ENCODE measurements at regions not wholly inside any gene's neighbourhood (a gene's known extent, or its start where the extent isn't known, plus 50 kb on each side); places are given as distances from the start of the nearest gene placed in this dataset.

DNA sequence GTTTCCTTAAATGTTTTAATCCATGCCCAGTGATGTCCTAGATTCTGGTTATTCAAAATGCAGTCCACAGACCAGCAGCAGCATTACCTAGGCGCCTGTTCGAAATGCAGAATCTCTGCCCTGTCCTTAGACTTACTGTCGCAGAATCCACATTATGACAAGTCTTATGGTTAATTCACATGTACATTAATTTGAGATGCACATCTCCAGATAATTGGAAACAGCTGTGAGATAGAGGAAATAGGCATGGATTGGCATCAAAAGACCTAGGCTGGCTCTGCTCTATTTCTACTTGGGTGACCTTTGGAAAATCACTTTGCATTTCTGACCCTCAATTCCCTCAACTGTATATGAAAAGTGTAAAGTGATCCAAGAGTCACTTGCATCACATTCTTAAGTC lies 700.7 kb downstream of the DIAPH3 start:
- H3K4me3 ChIP-seq (ENCODE audit: insufficient read length, low read depth), result no peak overlapping the region
- no peaks in the 10 kb centered on the region for H3K27me3 ChIP-seq (ENCODE audit: insufficient read depth, insufficient read length)
- no peaks in the 10 kb centered on the region for H3K9me3 ChIP-seq (ENCODE audit: insufficient read depth, low read length)
- no peaks in the 10 kb centered on the region for H3K36me3 ChIP-seq (ENCODE audit: insufficient read depth, insufficient read length, low read length)
- H3K4me1 ChIP-seq (ENCODE audit: insufficient read depth, insufficient read length), result no peaks in the 10 kb centered on the region
- no peak for DNase-seq (ENCODE audit: low read depth, low spot score)
- TF ChIP-seq SUZ12 (IDR thresholded peaks at IDR 0.05; ENCODE audit: extremely low read depth, insufficient read depth, insufficient read length) (no peak), YY1 (IDR thresholded peaks at IDR 0.05; ENCODE audit: insufficient read depth, insufficient read length) (no peak), ZNF274 (IDR thresholded peaks at IDR 0.05; ENCODE audit: low read depth, low read length) (no peak)
- H3K9ac ChIP-seq (ENCODE audit: insufficient read length, low read depth), result no peak overlapping the region

DNA sequence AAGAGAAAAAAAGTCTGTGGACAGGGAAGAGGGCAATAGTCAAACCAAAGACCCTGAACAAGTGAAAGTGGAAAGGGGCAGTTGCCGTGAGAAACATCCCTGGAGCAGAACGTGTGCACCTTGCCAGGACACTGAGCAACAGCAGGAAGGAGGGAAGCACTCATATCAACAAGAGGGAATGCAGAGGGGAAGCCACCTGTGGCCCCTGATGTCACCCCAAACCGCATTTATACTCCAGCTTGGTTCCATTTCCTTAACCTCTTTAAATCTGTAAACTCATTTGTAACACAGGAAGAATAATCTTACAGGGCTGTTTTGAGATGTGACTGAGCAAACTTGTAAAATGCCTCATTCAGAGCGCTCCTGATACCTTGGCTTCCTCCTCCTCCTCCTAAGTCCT lies 698.8 kb downstream of the DIAPH3 start:
- H3K36me3 ChIP-seq (ENCODE audit: insufficient read depth, insufficient read length, low read length), result no peaks in the 10 kb centered on the region
- H3K4me1 ChIP-seq (ENCODE audit: insufficient read depth, insufficient read length), result no peaks in the 10 kb centered on the region
- H3K9ac ChIP-seq (ENCODE audit: insufficient read length, low read depth), result no peak overlapping the region
- no peak for DNase-seq (ENCODE audit: low read depth, low spot score)
- no peaks in the 10 kb centered on the region for H3K9me3 ChIP-seq (ENCODE audit: insufficient read depth, low read length)
- TF ChIP-seq YY1 (IDR thresholded peaks at IDR 0.05; ENCODE audit: insufficient read depth, insufficient read length) (no peak), ZNF274 (IDR thresholded peaks at IDR 0.05; ENCODE audit: low read depth, low read length) (no peak)
- H3K4me3 ChIP-seq (ENCODE audit: insufficient read length, low read depth), result no peak overlapping the region
- no peaks in the 10 kb centered on the region for H3K27me3 ChIP-seq (ENCODE audit: insufficient read depth, insufficient read length)

DNA sequence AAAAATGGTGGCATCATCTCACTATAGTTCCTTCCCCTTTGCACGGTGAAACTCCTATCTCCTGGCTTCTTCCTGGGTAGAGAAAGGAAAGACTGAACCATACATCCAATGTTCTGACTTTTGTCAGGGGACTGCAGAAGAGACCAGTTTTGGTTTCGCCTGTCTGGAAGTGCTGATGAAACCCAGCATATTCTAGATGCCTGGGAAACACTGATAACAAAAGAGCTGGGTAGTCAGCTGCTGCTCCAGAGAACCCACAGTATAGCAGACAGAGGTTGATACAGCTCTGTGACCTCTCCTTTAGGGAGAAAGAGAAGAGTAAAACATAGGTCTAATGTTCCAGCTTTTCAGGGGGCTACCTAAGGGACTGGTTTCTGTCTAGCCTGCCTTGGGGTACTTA lies 695.3 kb downstream of the DIAPH3 start:
- H3K36me3 ChIP-seq (ENCODE audit: insufficient read depth, insufficient read length, low read length), result no peaks in the 10 kb centered on the region
- DNase-seq (ENCODE audit: low read depth, low spot score), result no peak
- H3K9ac ChIP-seq (ENCODE audit: insufficient read length, low read depth), result no peak overlapping the region
- no peak for TF ChIP-seq ZNF274 (IDR thresholded peaks at IDR 0.05; ENCODE audit: low read depth, low read length)
- TF ChIP-seq SUZ12 (IDR thresholded peaks at IDR 0.05; ENCODE audit: extremely low read depth, insufficient read depth, insufficient read length), result no peak
- TF ChIP-seq YY1 (IDR thresholded peaks at IDR 0.05; ENCODE audit: insufficient read depth, insufficient read length), result no peak
- no peaks in the 10 kb centered on the region for H3K4me1 ChIP-seq (ENCODE audit: insufficient read depth, insufficient read length)
- no peaks in the 10 kb centered on the region for H3K9me3 ChIP-seq (ENCODE audit: insufficient read depth, low read length)
- no peak overlapping the region for H3K4me3 ChIP-seq (ENCODE audit: insufficient read length, low read depth)
- no peaks in the 10 kb centered on the region for H3K27me3 ChIP-seq (ENCODE audit: insufficient read depth, insufficient read length)

DNA sequence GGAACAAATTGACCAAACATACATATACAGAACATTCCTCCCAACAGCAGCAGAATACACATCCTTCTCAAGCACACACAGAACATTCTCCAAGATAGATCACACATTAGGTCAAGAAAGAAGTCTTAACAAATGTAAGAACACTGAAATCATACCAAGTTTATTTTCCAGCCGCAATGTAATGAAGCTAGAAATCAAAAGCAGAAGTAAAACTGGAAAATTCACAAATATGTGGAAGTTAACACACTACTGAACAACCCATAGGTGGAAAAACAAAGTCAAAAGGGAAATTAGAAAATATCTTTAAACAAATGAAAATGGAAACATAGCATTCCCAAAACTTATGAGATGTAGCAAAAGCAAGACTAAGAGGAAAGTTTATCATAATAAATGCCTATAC lies 692.6 kb downstream of the DIAPH3 start:
- no peak for TF ChIP-seq ZNF274 (IDR thresholded peaks at IDR 0.05; ENCODE audit: low read depth, low read length)
- TF ChIP-seq SUZ12 (IDR thresholded peaks at IDR 0.05; ENCODE audit: extremely low read depth, insufficient read depth, insufficient read length), result no peak
- TF ChIP-seq YY1 (IDR thresholded peaks at IDR 0.05; ENCODE audit: insufficient read depth, insufficient read length), result no peak
- H3K4me3 ChIP-seq (ENCODE audit: insufficient read length, low read depth), result no peak overlapping the region
- H3K36me3 ChIP-seq (ENCODE audit: insufficient read depth, insufficient read length, low read length), result no peaks in the 10 kb centered on the region
- DNase-seq (ENCODE audit: low read depth, low spot score), result no peak
- H3K4me1 ChIP-seq (ENCODE audit: insufficient read depth, insufficient read length), result no peaks in the 10 kb centered on the region
- no peaks in the 10 kb centered on the region for H3K9me3 ChIP-seq (ENCODE audit: insufficient read depth, low read length)
- H3K9ac ChIP-seq (ENCODE audit: insufficient read length, low read depth), result no peak overlapping the region
- H3K27me3 ChIP-seq (ENCODE audit: insufficient read depth, insufficient read length), result no peaks in the 10 kb centered on the region

GRCh38 chr13:59472134-59472533 lies 691.6 kb downstream of the DIAPH3 start:
- H3K36me3 ChIP-seq (ENCODE audit: insufficient read depth, insufficient read length, low read length), result no peaks in the 10 kb centered on the region
- H3K4me3 ChIP-seq (ENCODE audit: insufficient read length, low read depth), result no peak overlapping the region
- no peaks in the 10 kb centered on the region for H3K4me1 ChIP-seq (ENCODE audit: insufficient read depth, insufficient read length)
- no peak overlapping the region for H3K9ac ChIP-seq (ENCODE audit: insufficient read length, low read depth)
- no peak for DNase-seq (ENCODE audit: low read depth, low spot score)
- H3K27me3 ChIP-seq (ENCODE audit: insufficient read depth, insufficient read length), result no peaks in the 10 kb centered on the region
- H3K9me3 ChIP-seq (ENCODE audit: insufficient read depth, low read length), result no peaks in the 10 kb centered on the region
- TF ChIP-seq YY1 (IDR thresholded peaks at IDR 0.05; ENCODE audit: insufficient read depth, insufficient read length), result no peak
- TF ChIP-seq ZNF274 (IDR thresholded peaks at IDR 0.05; ENCODE audit: low read depth, low read length), result no peak
- TF ChIP-seq SUZ12 (IDR thresholded peaks at IDR 0.05; ENCODE audit: extremely low read depth, insufficient read depth, insufficient read length), result no peak

DNA sequence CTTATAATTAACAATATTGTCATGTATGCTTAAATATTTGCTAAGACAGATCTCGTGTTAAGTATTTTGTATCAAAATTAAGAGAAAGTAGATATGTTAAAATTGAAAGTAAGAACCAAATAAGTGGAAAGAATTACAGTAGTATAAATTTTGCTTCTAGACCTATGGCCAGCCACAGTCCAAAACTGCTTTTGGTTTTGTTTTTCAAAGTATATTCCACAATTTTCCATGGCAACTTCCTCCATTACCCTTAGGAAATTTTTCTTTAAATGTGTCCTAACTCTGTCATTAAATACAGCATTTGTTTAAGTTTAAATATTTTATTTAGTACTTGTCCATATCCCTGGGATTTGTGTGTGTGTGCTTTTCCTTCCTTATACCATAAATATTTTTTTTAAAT lies 689.0 kb downstream of the DIAPH3 start:
- TF ChIP-seq SUZ12 (IDR thresholded peaks at IDR 0.05; ENCODE audit: extremely low read depth, insufficient read depth, insufficient read length) (no peak), ZNF274 (IDR thresholded peaks at IDR 0.05; ENCODE audit: low read depth, low read length) (no peak), YY1 (IDR thresholded peaks at IDR 0.05; ENCODE audit: insufficient read depth, insufficient read length) (no peak)
- Histone ChIP-seq H3K4me1 (ENCODE audit: insufficient read depth, insufficient read length) (no peaks in the 10 kb centered on the region), H3K36me3 (ENCODE audit: insufficient read depth, insufficient read length, low read length) (no peaks in the 10 kb centered on the region), H3K4me3 (ENCODE audit: insufficient read length, low read depth) (no peak overlapping the region), H3K9ac (ENCODE audit: insufficient read length, low read depth) (no peak overlapping the region), H3K27me3 (ENCODE audit: insufficient read depth, insufficient read length) (no peaks in the 10 kb centered on the region), H3K9me3 (ENCODE audit: insufficient read depth, low read length) (no peaks in the 10 kb centered on the region)
- DNase-seq (ENCODE audit: low read depth, low spot score), result no peak

GRCh38 chr13:59475911-59476310 lies 687.8 kb downstream of the DIAPH3 start:
- DNase-seq (ENCODE audit: low read depth, low spot score), result no peak
- no peak for TF ChIP-seq YY1 (IDR thresholded peaks at IDR 0.05; ENCODE audit: insufficient read depth, insufficient read length)
- TF ChIP-seq SUZ12 (IDR thresholded peaks at IDR 0.05; ENCODE audit: extremely low read depth, insufficient read depth, insufficient read length), result no peak
- TF ChIP-seq ZNF274 (IDR thresholded peaks at IDR 0.05; ENCODE audit: low read depth, low read length), result no peak

DNA sequence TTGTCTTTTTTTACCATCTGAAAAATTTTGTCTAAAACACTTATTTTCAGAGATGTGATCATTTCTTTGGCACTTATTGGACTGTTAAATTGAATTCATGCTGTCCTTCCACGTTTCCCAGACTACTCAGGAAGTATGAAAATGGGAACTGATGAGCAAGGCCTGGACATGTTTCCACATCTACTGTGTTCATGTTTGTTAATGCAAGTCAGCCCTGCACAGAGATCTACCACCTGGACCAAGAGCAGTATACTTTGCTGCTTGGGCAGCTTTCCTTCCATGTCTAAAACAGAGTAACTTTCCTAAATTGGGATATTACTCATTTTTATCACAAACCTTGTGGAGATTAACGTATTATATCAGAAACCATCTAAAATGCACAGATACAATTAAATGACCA lies 687.4 kb downstream of the DIAPH3 start:
- no peaks in the 10 kb centered on the region for H3K36me3 ChIP-seq (ENCODE audit: insufficient read depth, insufficient read length, low read length)
- H3K4me3 ChIP-seq (ENCODE audit: insufficient read length, low read depth), result no peak overlapping the region
- H3K27me3 ChIP-seq (ENCODE audit: insufficient read depth, insufficient read length), result no peaks in the 10 kb centered on the region
- no peak for DNase-seq (ENCODE audit: low read depth, low spot score)
- no peaks in the 10 kb centered on the region for H3K9me3 ChIP-seq (ENCODE audit: insufficient read depth, low read length)
- H3K9ac ChIP-seq (ENCODE audit: insufficient read length, low read depth), result no peak overlapping the region
- no peaks in the 10 kb centered on the region for H3K4me1 ChIP-seq (ENCODE audit: insufficient read depth, insufficient read length)
- TF ChIP-seq YY1 (IDR thresholded peaks at IDR 0.05; ENCODE audit: insufficient read depth, insufficient read length), result no peak
- TF ChIP-seq ZNF274 (IDR thresholded peaks at IDR 0.05; ENCODE audit: low read depth, low read length), result no peak
- no peak for TF ChIP-seq SUZ12 (IDR thresholded peaks at IDR 0.05; ENCODE audit: extremely low read depth, insufficient read depth, insufficient read length)

More at GRCh38 chr13:59475911-59476310, 687.8 kb downstream of the DIAPH3 start:
- no peaks in the 10 kb centered on the region for H3K4me1 ChIP-seq (ENCODE audit: insufficient read depth, insufficient read length)
- H3K36me3 ChIP-seq (ENCODE audit: insufficient read depth, insufficient read length, low read length), result no peaks in the 10 kb centered on the region
- no peak overlapping the region for H3K4me3 ChIP-seq (ENCODE audit: insufficient read length, low read depth)
- no peaks in the 10 kb centered on the region for H3K27me3 ChIP-seq (ENCODE audit: insufficient read depth, insufficient read length)
- H3K9ac ChIP-seq (ENCODE audit: insufficient read length, low read depth), result no peak overlapping the region
- no peaks in the 10 kb centered on the region for H3K9me3 ChIP-seq (ENCODE audit: insufficient read depth, low read length)

Measured in NT2/D1 (cell line).